Right renal cortex interstitium (tissue), 3 donors: ENCODE measurements at regions not wholly inside any gene's neighbourhood (a gene's known extent, or its start where the extent isn't known, plus 50 kb on each side); places are given as distances from the start of the nearest gene placed in this dataset.
"Not testable (repeated sequence)": the region's sequence is repeated elsewhere in the genome, so short reads cannot be mapped to it uniquely, and the experiment has no call there.

Source experiments
- DNase-seq, 3 donors: peaks; one replicate each; pipeline ENCODE4 v3.0.0-alpha.2; 2013; ENCODE audit warnings: low read depth in 3 of 3, low spot score in 2 of 3

- DNase-seq, result no peak
Observed at GRCh38 chr5:152184266-152184665, 220.8 kb downstream of the NMUR2 start.

- no peak for DNase-seq
Observed at GRCh38 chr5:152181461-152181860, 223.6 kb downstream of the NMUR2 start.

GRCh38 chr5:152178350-152178699 is 226.8 kb downstream of the NMUR2 start:
- no peak for DNase-seq

- DNase-seq, result no peak
Observed at GRCh38 chr5:152177626-152178349, 227.3 kb downstream of the NMUR2 start.

- DNase-seq, result no peak
Observed at GRCh38 chr5:152171888-152172287, 233.2 kb downstream of the NMUR2 start.

GRCh38 chr5:152170350-152170749 is 234.7 kb downstream of the NMUR2 start:
- no peak for DNase-seq

- no peak for DNase-seq
Observed at GRCh38 chr5:152164860-152165259, 240.2 kb upstream of the GLRA1 start.

GRCh38 chr5:152159894-152160293 is 235.2 kb upstream of the GLRA1 start:
- not testable (repeated sequence) for DNase-seq

GRCh38 chr5:152154452-152154851 is 229.8 kb upstream of the GLRA1 start:
- DNase-seq, result not testable (repeated sequence)

GRCh38 chr5:152151940-152152339 is 227.3 kb upstream of the GLRA1 start:
- no peak for DNase-seq

- DNase-seq, result no peak
Observed at GRCh38 chr5:152151113-152151512, 226.5 kb upstream of the GLRA1 start.

GRCh38 chr5:152147286-152147685 is 222.6 kb upstream of the GLRA1 start:
- no peak for DNase-seq

- DNase-seq, result no peak
Observed at GRCh38 chr5:152146566-152146965, 221.9 kb upstream of the GLRA1 start.

GRCh38 chr5:152144556-152144955 is 219.9 kb upstream of the GLRA1 start:
- no peak for DNase-seq

- DNase-seq, result no peak
Observed at GRCh38 chr5:152144030-152144429, 219.4 kb upstream of the GLRA1 start.

GRCh38 chr5:152142840-152143469 is 218.3 kb upstream of the GLRA1 start:
- peak; percentile 4 to 18 (median 18) for DNase-seq

GRCh38 chr5:152140347-152140746 is 215.7 kb upstream of the GLRA1 start:
- no peak for DNase-seq

GRCh38 chr5:152137063-152137462 is 212.4 kb upstream of the GLRA1 start:
- no peak for DNase-seq

- no peak for DNase-seq
Observed at GRCh38 chr5:152136321-152136720, 211.7 kb upstream of the GLRA1 start.

- no peak for DNase-seq
Observed at GRCh38 chr5:152135827-152136226, 211.2 kb upstream of the GLRA1 start.

- no peak for DNase-seq
Observed at GRCh38 chr5:152125661-152126205, 201.1 kb upstream of the GLRA1 start.

- DNase-seq, result no peak
Observed at GRCh38 chr5:152124409-152125041, 199.9 kb upstream of the GLRA1 start.
